HCT116 (cell line): ENCODE measurements at regions not wholly inside any gene's neighbourhood (a gene's known extent, or its start where the extent isn't known, plus 50 kb on each side); places are given as distances from the start of the nearest gene placed in this dataset.

Experiments used
- ATAC-seq: fragments of 200-7000 bp; cut with Tn5 transposase; 2 replicates; pipeline ENCODE4 v1.9.1; 2020; ENCODE audit warnings: mild to moderate bottlenecking, moderate library complexity
- BruUV-seq: library from RNA; stranded (reverse); fragments of 400-500 nt; replicated peaks from 2 replicates; lab custom pipeline; 2021; lab: Mats Ljungman, UMichigan
- CTCF ChIA-PET: fragments of 300-600 bp; sonication (Branson Sonifier 250); formaldehyde crosslinking; loops from one replicate; lab custom pipeline; 2021; ENCODE audit warnings: antibody characterized with exemption; lab: Charles Lee
- POLR2A ChIA-PET: fragments of 300-600, 350-600 bp; sonication (Branson Sonifier 250); formaldehyde crosslinking; loops from one replicate; lab custom pipeline; 2021; ENCODE audit warnings: antibody characterized with exemption; lab: Charles Lee
- RAD21 ChIA-PET, 2 experiments: fragments of 300-600 bp; sonication (Branson Sonifier 250); formaldehyde crosslinking; loops; one replicate each; lab custom pipeline; 2023; ENCODE audit warnings: low total read pairs in 2 of 2; ENCODE audit not compliant: uncharacterized antibody in 2 of 2, unreplicated experiment in 2 of 2, low non-redundant PET in 1 of 2; lab: Charles Lee
- DNase-seq: peaks from one replicate; pipeline ENCODE4 v3.0.0-alpha.2; 2010; ENCODE audit warnings: low read depth, low spot score
- H2AFZ ChIP-seq: fragments of 200-600 bp; shearing (Covaris generic), sonication (generic); 2 replicates; pipeline ENCODE4 v1.6.1; 2017; ENCODE audit warnings: low read depth, mixed run types, mixed read lengths, antibody characterized with exemption, low read length; ENCODE audit not compliant: poor library complexity, severe bottlenecking
- H3K27ac ChIP-seq: 2 replicates; pipeline ENCODE4 v1.5.1; 2012; ENCODE audit warnings: low read depth, low read length
- H3K27me3 ChIP-seq: fragments of 200-600 bp; sonication (generic); 2 replicates; pipeline ENCODE4 v1.6.1; 2016; ENCODE audit warnings: mixed run types, low read length, mixed read lengths; ENCODE audit not compliant: insufficient read depth
- H3K36me3 ChIP-seq, 2 experiments: fragments of 200-500 bp in 1 of 2; fragments of 200-600 bp in 1 of 2; sonication (Bioruptor generic) in 1 of 2; sonication (generic) in 1 of 2; 2 replicates each; pipeline versions ENCODE4 v1.5.1 to v1.6.1; 2014 to 2016; ENCODE audit warnings: low read length in 2 of 2, inconsistent platforms in 1 of 2, mixed read lengths in 1 of 2, mixed run types in 1 of 2; ENCODE audit not compliant: insufficient read depth in 2 of 2, control insufficient read depth in 1 of 2
- H3K4me1 ChIP-seq, 2 experiments: fragments of 200-600 bp in 1 of 2; sonication (generic) in 1 of 2; 2 replicates each; pipeline versions ENCODE4 v1.5.1 to v1.6.1; 2012 to 2017; ENCODE audit warnings: low read length in 2 of 2, inconsistent platforms in 1 of 2, mild to moderate bottlenecking in 1 of 2, mixed read lengths in 1 of 2, mixed run types in 1 of 2, moderate library complexity in 1 of 2; ENCODE audit not compliant: insufficient read depth in 2 of 2, control insufficient read depth in 1 of 2
- H3K4me2 ChIP-seq: fragments of 200-600 bp; sonication (generic); 2 replicates; pipeline ENCODE4 v1.6.1; 2017; ENCODE audit warnings: mixed run types, low read length, mixed read lengths
- H3K4me3 ChIP-seq, 2 experiments: fragments of 200-600 bp in 1 of 2; sonication (generic) in 1 of 2; replicated peaks in 1 of 2; 2 replicates each; pipeline ENCODE4 v1.5.1; 2011 to 2016; ENCODE audit warnings: low read length in 2 of 2, control low read depth in 1 of 2, low read depth in 1 of 2, mild to moderate bottlenecking in 1 of 2, mixed read lengths in 1 of 2, mixed run types in 1 of 2
- H3K79me2 ChIP-seq: fragments of 200-600 bp; sonication (generic); 2 replicates; pipeline ENCODE4 v1.6.1; 2017; ENCODE audit warnings: mild to moderate bottlenecking, mixed run types, low read length, moderate library complexity, mixed read lengths; ENCODE audit not compliant: insufficient read depth
- H3K9ac ChIP-seq: fragments of 200-600 bp; sonication (generic); 2 replicates; pipeline ENCODE4 v1.6.1; 2016; ENCODE audit warnings: low read length, mixed read lengths
- H3K9me2 ChIP-seq: fragments of 200-600 bp; sonication (generic), shearing (Covaris generic); 2 replicates; pipeline ENCODE4 v1.6.1; 2017; ENCODE audit warnings: mixed run types, mild to moderate bottlenecking, moderate library complexity; ENCODE audit not compliant: insufficient read depth
- H3K9me3 ChIP-seq, 2 experiments: fragments of 200-500 bp in 1 of 2; fragments of 200-600 bp in 1 of 2; sonication (Bioruptor generic) in 1 of 2; sonication (generic) in 1 of 2; 2 replicates each; pipeline ENCODE4 v1.6.1; 2014 to 2017; ENCODE audit warnings: low read length in 2 of 2, mixed read lengths in 2 of 2, inconsistent platforms in 1 of 2, low read depth in 1 of 2, mild to moderate bottlenecking in 1 of 2, mixed run types in 1 of 2, moderate library complexity in 1 of 2; ENCODE audit not compliant: control insufficient read depth in 1 of 2, insufficient read depth in 1 of 2
- H4K20me1 ChIP-seq: fragments of 200-600 bp; sonication (generic), shearing (Covaris generic); 2 replicates; pipeline ENCODE4 v1.6.1; 2017; ENCODE audit warnings: mixed run types, mild to moderate bottlenecking, moderate library complexity; ENCODE audit not compliant: insufficient read depth
- EZH2phosphoT487 ChIP-seq: fragments of 200-600 bp; IDR thresholded peaks from 2 replicates; pipeline ENCODE4 v1.6.1; 2018; ENCODE audit warnings: antibody characterized with exemption, borderline replicate concordance
- JUND ChIP-seq: IDR thresholded peaks from 2 replicates; pipeline ENCODE4 v1.6.1; 2012
- RAD21 ChIP-seq: IDR thresholded peaks from 2 replicates; pipeline ENCODE4 v1.6.1; 2012; ENCODE audit warnings: low read depth, mild to moderate bottlenecking
- REST ChIP-seq: IDR thresholded peaks from 2 replicates; pipeline ENCODE4 v1.6.1; 2012; ENCODE audit warnings: low read depth
- SP1 ChIP-seq: IDR thresholded peaks from 2 replicates; pipeline ENCODE4 v1.6.1; 2012; ENCODE audit warnings: low read depth
- ZNF274 ChIP-seq: fragments of 200-500 bp; sonication (Bioruptor generic); IDR thresholded peaks from 2 replicates; pipeline ENCODE4 v1.6.1; 2014; ENCODE audit warnings: mild to moderate bottlenecking, low read depth, low read length, inconsistent platforms
- intact Hi-C: fragments of 100-400 bp; cut with micrococcal nuclease; formaldehyde crosslinking; loops from 2 replicates; pipeline ENCODE4 v1.10.0; 2022
- TF ChIP-seq, protein P1 (sequence below): IDR thresholded peaks from 2 replicates; pipeline ENCODE4 v1.6.1; 2011; ENCODE audit warnings: mild to moderate bottlenecking, low read length, moderate library complexity; ENCODE audit not compliant: insufficient replicate concordance; ENCODE audit errors: extremely low read depth

- no peak overlapping the region for H3K4me3 ChIP-seq
- H3K27me3 ChIP-seq = no peaks in the 10 kb centered on the region
- ATAC-seq (no peak), DNase-seq (no peak)
- H3K36me3 ChIP-seq = no peaks in the 10 kb centered on the region
- no peaks in the 10 kb centered on the region for H4K20me1 ChIP-seq
- intact Hi-C loops = no loop called here
- H3K9me3 ChIP-seq = no peaks in the 10 kb centered on the region
- H2AFZ ChIP-seq = no peak overlapping the region
- no peak overlapping the region for H3K4me2 ChIP-seq
- no peaks in the 10 kb centered on the region for H3K79me2 ChIP-seq
- POLR2A ChIA-PET = no interaction called here
- RAD21 ChIA-PET = no interaction called here
- no peaks in the 10 kb centered on the region for H3K4me1 ChIP-seq
- H3K9ac ChIP-seq = no peak overlapping the region
- H3K27ac ChIP-seq = no peak overlapping the region
- H3K9me2 ChIP-seq = no peaks in the 10 kb centered on the region
- no TSS peak for BruUV-seq
- TF ChIP-seq, protein P1, sequence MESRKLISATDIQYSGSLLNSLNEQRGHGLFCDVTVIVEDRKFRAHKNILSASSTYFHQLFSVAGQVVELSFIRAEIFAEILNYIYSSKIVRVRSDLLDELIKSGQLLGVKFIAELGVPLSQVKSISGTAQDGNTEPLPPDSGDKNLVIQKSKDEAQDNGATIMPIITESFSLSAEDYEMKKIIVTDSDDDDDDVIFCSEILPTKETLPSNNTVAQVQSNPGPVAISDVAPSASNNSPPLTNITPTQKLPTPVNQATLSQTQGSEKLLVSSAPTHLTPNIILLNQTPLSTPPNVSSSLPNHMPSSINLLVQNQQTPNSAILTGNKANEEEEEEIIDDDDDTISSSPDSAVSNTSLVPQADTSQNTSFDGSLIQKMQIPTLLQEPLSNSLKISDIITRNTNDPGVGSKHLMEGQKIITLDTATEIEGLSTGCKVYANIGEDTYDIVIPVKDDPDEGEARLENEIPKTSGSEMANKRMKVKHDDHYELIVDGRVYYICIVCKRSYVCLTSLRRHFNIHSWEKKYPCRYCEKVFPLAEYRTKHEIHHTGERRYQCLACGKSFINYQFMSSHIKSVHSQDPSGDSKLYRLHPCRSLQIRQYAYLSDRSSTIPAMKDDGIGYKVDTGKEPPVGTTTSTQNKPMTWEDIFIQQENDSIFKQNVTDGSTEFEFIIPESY = no peak
- no peak for TF ChIP-seq ZNF274
- no peak for TF ChIP-seq RAD21
- no peak for TF ChIP-seq JUND
- TF ChIP-seq SP1 = no peak
- CTCF ChIA-PET = no interaction called here
Measured at GRCh38 chr13:78852709-78853108, 193.8 kb upstream of the OBI1 start.

GRCh38 chr13:78845656-78846365 is 186.9 kb upstream of the OBI1 start:
- TF ChIP-seq ZNF274 (no peak), REST (no peak), EZH2phosphoT487 (no peak), SP1 (no peak)
- TF ChIP-seq, all 23 proteins: peak for 0
- no peaks in the 10 kb centered on the region for H3K79me2 ChIP-seq
- RAD21 ChIA-PET = no interaction called here
- peaks cover 3% of the 10 kb centered on the region; the same call in 1 of the 2 replicates for H3K27me3 ChIP-seq
- H3K4me2 ChIP-seq = no peak overlapping the region
- intact Hi-C loops = no loop called here
- BruUV-seq = no TSS peak
- no peak overlapping the region for H3K4me3 ChIP-seq
- no peak overlapping the region for H3K27ac ChIP-seq
- no peaks in the 10 kb centered on the region for H4K20me1 ChIP-seq
- no peaks in the 10 kb centered on the region for H3K9me2 ChIP-seq
- POLR2A ChIA-PET = no interaction called here
- H3K36me3 ChIP-seq = no peaks in the 10 kb centered on the region
- H2AFZ ChIP-seq = no peak overlapping the region
- H3K9ac ChIP-seq = no peak overlapping the region
- CTCF ChIA-PET = no interaction called here
- H3K9me3 ChIP-seq = no peaks in the 10 kb centered on the region
- ATAC-seq (no peak), DNase-seq (no peak)
- no peaks in the 10 kb centered on the region for H3K4me1 ChIP-seq
